ENCODE measurements at regions not wholly inside any gene's neighbourhood (a gene's known extent, or its start where the extent isn't known, plus 50 kb on each side); places are given as distances from the start of the nearest gene placed in this dataset.

- TF ChIP-seq CTCF (IDR thresholded peaks at IDR 0.05; ENCODE audit: insufficient read depth, low read length, poor library complexity, severe bottlenecking) (no peak), EZH2phosphoT487 (conservative IDR thresholded peaks at IDR 0.05; ENCODE audit: low read length) (no peak)
Observed at GRCh38 chr2:181789827-181790448, 101.6 kb upstream of the ITPRID2 start.

All from SU-DHL-6 (cell line).